Pons (tissue), 1 donor: ENCODE measurements at regions not wholly inside any gene's neighbourhood (a gene's known extent, or its start where the extent isn't known, plus 50 kb on each side); places are given as distances from the start of the nearest gene placed in this dataset.
A peak's percentile ranks its signal among the peaks of the same experiment; 100 is the strongest.
"Not testable (repeated sequence)": the region's sequence is repeated elsewhere in the genome, so short reads cannot be mapped to it uniquely, and the experiment has no call there.

Source experiments
- DNase-seq: peaks from one replicate; pipeline ENCODE4 v3.0.0-alpha.2; 2016; ENCODE audit warnings: low spot score

DNA sequence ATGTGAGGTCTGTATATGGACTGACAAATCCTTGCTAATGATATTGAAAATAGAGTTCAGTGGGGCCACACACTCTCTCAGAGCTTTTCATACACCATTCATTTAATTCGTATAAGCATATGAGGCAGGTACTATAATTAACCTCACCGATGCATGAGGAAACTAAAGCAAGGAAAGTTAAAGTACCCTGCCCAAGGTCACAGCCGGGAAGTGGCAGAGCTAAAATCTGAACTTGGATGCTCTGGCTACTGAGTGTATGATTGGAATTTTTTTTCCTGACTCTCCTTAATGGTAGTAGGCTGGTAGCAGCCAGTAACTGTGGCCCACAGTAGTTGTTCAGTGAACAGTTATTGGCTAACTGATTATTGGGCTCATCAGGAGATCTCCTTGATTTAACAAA is 135.3 kb downstream of the NUDT12 start:
- DNase-seq, result no peak

- no peak for DNase-seq
Observed at GRCh38 chr5:103425686-103426454, 136.7 kb downstream of the NUDT12 start.

GRCh38 chr5:103424453-103425205 is 138.0 kb downstream of the NUDT12 start:
- DNase-seq, result no peak

DNA sequence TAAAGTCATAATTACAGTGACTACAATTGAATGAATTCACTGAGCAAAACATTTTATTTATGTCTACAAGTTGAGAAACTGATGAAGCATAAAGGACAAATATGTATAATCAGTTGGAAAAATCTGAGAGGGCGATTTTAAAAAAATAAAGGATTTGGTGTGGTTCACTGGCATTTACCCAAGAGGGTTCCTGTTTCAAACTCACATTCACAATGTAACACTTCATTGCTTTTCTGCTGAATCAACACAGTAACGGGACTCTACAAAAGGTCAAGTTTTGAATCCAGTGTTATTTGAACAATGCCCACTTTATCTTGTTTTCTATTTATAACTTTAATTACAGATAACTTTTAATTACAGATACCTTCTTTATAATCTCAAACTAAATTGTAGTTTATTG is 138.6 kb downstream of the NUDT12 start:
- peak; percentile 6 for DNase-seq

GRCh38 chr5:103422756-103423155 is 139.8 kb downstream of the NUDT12 start:
- no peak for DNase-seq

GRCh38 chr5:103414604-103415003 is 148.0 kb downstream of the NUDT12 start:
- no peak for DNase-seq

DNA sequence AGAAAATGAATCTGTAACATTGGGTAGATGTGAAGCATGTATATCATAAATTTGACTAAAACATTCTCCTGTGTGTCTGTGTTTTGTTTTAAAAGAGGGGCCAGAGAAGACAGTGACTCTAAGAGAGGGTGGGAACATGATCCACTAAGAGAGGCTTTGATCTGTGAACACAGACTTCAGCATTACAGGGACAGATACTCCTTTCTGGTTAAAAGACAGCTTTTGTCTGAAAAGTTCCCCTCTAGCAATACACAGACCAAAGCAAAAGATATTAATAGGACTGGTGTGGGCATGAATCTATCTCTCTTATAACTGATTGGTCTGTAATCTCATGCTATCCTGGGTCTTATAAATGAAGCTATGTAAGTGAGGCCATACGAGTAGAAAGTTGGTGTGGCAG is 150.9 kb downstream of the NUDT12 start:
- no peak for DNase-seq

GRCh38 chr5:103410172-103410571 is 151.6 kb downstream of the MACIR start:
- DNase-seq, result no peak

GRCh38 chr5:103409013-103409670 is 150.6 kb downstream of the MACIR start:
- DNase-seq, result no peak

GRCh38 chr5:103408408-103408807 is 149.8 kb downstream of the MACIR start:
- DNase-seq, result no peak

- DNase-seq, result no peak
Observed at GRCh38 chr5:103407402-103407801, 148.8 kb downstream of the MACIR start.

DNA sequence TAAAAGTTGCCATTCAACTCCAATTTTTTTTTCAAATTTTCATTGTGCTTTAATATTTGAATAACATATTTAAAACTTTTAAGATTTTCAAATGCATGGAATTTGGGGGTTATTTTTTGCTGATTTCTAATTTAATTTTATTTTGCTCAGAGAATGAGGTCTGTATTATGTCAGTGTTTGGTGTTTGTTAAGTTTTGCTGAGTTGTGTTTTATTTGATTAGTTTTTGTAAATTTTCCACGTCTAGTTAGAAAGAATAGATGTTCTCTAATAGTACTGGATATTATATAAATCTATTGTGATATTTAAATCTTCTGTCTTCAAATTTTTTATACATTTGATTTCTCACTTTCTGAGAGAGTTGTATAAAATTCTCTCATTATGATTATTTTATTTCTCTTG is 145.9 kb downstream of the MACIR start:
- no peak for DNase-seq

GRCh38 chr5:103402851-103403250 is 144.3 kb downstream of the MACIR start:
- no peak for DNase-seq

- no peak for DNase-seq
Observed at GRCh38 chr5:103397739-103398581, 139.4 kb downstream of the MACIR start.

DNA sequence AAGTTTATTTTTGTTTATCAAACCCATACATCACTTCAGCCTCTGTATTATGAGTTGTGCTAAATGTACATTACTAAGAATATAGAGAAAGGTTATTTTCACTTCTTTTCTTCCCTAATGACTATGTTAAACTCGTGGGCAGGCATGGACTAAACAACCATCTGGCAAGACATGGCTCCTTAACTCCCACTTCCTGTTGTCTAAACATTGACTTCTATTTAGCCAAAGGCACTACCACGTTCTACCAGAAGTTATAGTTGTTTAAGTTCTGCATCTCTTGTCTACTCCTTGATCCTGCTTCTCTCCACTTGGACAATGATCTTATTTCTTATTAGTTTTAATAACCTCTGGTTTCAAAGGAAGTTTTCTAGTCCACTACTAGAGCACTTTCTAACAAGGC is 136.1 kb downstream of the MACIR start:
- DNase-seq, result no peak

DNA sequence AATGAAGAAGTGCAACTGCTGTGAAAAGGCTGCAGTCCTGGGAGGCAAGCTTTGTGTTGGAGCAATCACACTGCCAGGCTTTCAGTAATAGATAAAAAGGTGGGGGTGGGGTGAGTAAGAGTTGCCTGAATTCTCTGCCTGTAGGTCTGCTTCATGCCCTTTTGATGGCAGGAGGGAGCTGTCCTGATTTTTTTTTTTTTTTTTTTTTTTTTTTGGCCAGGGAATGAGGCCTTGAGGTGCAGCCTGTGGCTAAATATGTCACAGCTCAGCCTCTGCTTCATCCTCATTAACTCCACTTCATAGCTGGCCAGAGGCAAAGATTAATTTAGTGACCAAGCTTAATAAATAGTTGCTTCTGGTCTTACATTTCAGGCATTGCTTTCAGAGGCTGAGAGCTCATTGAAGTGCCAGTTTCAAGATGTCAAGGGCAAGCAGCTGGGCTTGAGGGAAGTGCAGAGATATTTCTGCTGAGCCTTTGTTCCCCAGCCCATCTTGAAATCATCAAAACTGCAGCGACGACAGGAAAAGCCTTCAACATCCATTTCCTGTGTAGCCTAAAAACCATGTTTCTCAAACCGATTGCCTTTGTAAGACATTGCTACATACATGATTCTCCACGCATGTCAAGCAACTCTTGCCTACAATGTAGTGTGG is 134.7 kb downstream of the MACIR start:
- DNase-seq, result peak; percentile 25

GRCh38 chr5:103391659-103392058 is 133.1 kb downstream of the MACIR start:
- no peak for DNase-seq

DNA sequence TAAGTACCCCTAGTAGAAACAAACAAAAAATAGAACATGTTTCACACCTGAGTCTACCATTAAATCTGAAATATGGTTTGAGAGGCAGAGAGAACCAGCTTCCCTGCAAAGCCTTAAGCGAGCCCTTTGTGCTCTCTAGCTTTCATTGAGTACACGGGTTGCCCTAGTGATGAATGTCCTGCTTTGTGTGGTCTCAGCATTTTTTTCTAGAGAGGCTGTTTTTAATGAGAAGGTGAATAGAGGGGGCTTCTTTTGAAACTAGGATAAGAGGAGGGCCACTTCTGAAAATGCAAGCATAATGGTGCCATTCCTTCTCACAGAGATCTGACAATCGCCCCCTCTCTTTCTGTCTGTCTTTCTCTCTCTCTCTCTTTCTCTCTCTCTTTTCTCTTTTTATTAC is 131.3 kb downstream of the MACIR start:
- peak; percentile 68 for DNase-seq

DNA sequence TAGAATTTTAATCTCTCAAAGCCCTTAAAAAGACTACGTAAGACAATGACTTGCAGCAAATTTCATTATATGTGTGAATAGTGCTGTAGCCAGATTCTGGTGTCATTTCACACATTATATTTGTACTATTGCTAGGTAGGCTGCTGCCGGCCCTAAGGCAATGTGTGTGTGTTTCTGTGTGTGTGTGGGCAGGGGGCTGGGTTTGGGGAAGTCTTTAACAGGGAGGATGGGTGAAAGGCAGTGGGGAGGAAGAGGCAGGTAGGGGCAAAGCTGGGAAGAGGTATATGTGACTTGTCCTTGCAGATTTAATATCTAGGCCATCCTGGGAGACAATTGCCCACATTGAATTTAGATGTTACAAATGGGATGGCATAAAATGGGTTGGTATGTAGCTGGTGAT is 130.8 kb downstream of the MACIR start:
- DNase-seq, result no peak

- DNase-seq, result no peak
Observed at GRCh38 chr5:103385722-103386121, 127.2 kb downstream of the MACIR start.

DNA sequence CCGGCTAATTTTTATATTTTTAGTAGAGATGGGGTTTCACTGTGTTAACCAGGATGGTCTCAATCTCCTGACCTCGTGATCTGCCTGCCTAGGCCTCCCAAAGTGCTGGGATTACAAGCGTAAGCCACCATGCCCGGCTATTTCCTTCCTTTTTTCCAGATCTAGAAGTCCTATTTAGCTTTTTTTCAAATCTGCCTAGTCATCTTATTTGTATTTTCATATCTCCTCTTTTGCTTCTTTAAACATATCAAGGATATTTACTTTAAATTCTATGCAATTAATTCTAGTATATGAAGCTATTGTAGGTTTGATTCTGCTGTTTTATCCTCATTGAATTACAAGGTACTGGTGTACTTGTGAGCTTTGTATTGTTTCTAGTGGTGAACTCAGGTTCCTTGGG is 119.1 kb downstream of the MACIR start:
- not testable (repeated sequence) for DNase-seq
